Suprapubic skin (tissue), 4 donors: ENCODE measurements at regions not wholly inside any gene's neighbourhood (a gene's known extent, or its start where the extent isn't known, plus 50 kb on each side); places are given as distances from the start of the nearest gene placed in this dataset.
"Not testable (repeated sequence)": the region's sequence is repeated elsewhere in the genome, so short reads cannot be mapped to it uniquely, and the experiment has no call there.

Experiments
- DNase-seq, 2 donors: peaks; one replicate each; pipeline ENCODE4 v3.0.0-alpha.2; 2019; ENCODE audit warnings: low spot score in 2 of 2
- H3K27ac ChIP-seq: fragments of 200-600 bp; sonication (generic); one replicate; pipeline ENCODE4 v1.5.1; 2019
- H3K27me3 ChIP-seq: fragments of 200-600 bp; sonication (generic); one replicate; pipeline ENCODE4 v1.5.1; 2019
- H3K36me3 ChIP-seq: fragments of 200-600 bp; sonication (generic); one replicate; pipeline ENCODE4 v1.5.1; 2019
- H3K4me1 ChIP-seq: fragments of 200-600 bp; sonication (generic); one replicate; pipeline ENCODE4 v1.5.1; 2019
- H3K4me3 ChIP-seq: fragments of 200-600 bp; sonication (generic); one replicate; pipeline ENCODE4 v1.5.1; 2019; ENCODE audit warnings: mild to moderate bottlenecking
- H3K9me3 ChIP-seq: fragments of 200-600 bp; sonication (generic); one replicate; pipeline ENCODE4 v1.5.1; 2019
- CTCF ChIP-seq, 2 donors: fragments of 200-600 bp in 1 of 2; fragments of 450-650 bp in 1 of 2; sonication (generic) in 1 of 2; IDR thresholded peaks; one replicate each; pipeline ENCODE4 v1.5.1; 2016 to 2019; ENCODE audit warnings: antibody characterized with exemption in 2 of 2, mild to moderate bottlenecking in 1 of 2, moderate library complexity in 1 of 2
- EP300 ChIP-seq: sonication (generic); formaldehyde crosslinking; IDR thresholded peaks from one replicate; pipeline ENCODE4 v1.6.1; 2017; ENCODE audit warnings: antibody characterized with exemption
- POLR2A ChIP-seq, 2 donors: fragments of 450-650 bp; IDR thresholded peaks; one replicate each; pipeline ENCODE4 v1.6.1; 2017; ENCODE audit warnings: antibody characterized with exemption in 2 of 2, mild to moderate bottlenecking in 2 of 2, moderate library complexity in 2 of 2
- POLR2AphosphoS5 ChIP-seq, 3 donors: sonication (generic); formaldehyde crosslinking; IDR thresholded peaks; one replicate each; pipeline ENCODE4 v1.6.1; 2017; ENCODE audit warnings: antibody characterized with exemption in 3 of 3
- WGBS: methylation state at CpG from one replicate; pipeline ENCODE4 v1.1.5; 2018; 5-methylcytosine and 5-hydroxymethylcytosine counted together

GRCh38 chr14:66025779-66026178 lies 460.4 kb upstream of the CCDC196 start:
- TF ChIP-seq EP300 = no peak
- no peak for TF ChIP-seq POLR2AphosphoS5 (IDR thresholded peaks at IDR 0.05)
- no peak for TF ChIP-seq POLR2A (IDR thresholded peaks at IDR 0.05)
- no peak for TF ChIP-seq CTCF (IDR thresholded peaks at IDR 0.05)
- Histone ChIP-seq H3K9me3 (no peaks in the 10 kb centered on the region), H3K4me1 (no peaks in the 10 kb centered on the region), H3K27me3 (no peaks in the 10 kb centered on the region), H3K27ac (no peak overlapping the region), H3K4me3 (no peak overlapping the region), H3K36me3 (no peaks in the 10 kb centered on the region)
- no peak for DNase-seq
- 82% methylated on average over 5 of the region's 5 CpGs for WGBS

GRCh38 chr14:66031981-66032380 lies 454.2 kb upstream of the CCDC196 start:
- DNase-seq, H3K36me3 ChIP-seq, H3K4me3 ChIP-seq, H3K9me3 ChIP-seq, H3K4me1 ChIP-seq, H3K27me3 ChIP-seq, H3K27ac ChIP-seq: not testable (repeated sequence)
- WGBS = 89% methylated on average over 8 of the region's 12 CpGs

- WGBS = 94% methylated on average over 5 of the region's 5 CpGs
Observed at GRCh38 chr14:66032800-66033199, 453.4 kb upstream of the CCDC196 start.

GRCh38 chr14:66036547-66036946 lies 449.6 kb upstream of the CCDC196 start:
- no peaks in the 10 kb centered on the region for H3K4me1 ChIP-seq
- WGBS = 62% methylated on average over 2 of the region's 2 CpGs
- TF ChIP-seq EP300 = no peak
- TF ChIP-seq CTCF (IDR thresholded peaks at IDR 0.05) = no peak
- TF ChIP-seq POLR2AphosphoS5 (IDR thresholded peaks at IDR 0.05) = no peak
- TF ChIP-seq POLR2A (IDR thresholded peaks at IDR 0.05) = no peak
- H3K9me3 ChIP-seq = no peaks in the 10 kb centered on the region
- H3K27me3 ChIP-seq = no peaks in the 10 kb centered on the region
- H3K27ac ChIP-seq = no peak overlapping the region
- no peak overlapping the region for H3K4me3 ChIP-seq
- H3K36me3 ChIP-seq = no peaks in the 10 kb centered on the region
- no peak for DNase-seq

More at GRCh38 chr14:66032800-66033199, 453.4 kb upstream of the CCDC196 start:
- Histone ChIP-seq H3K9me3 (no peaks in the 10 kb centered on the region), H3K27me3 (no peaks in the 10 kb centered on the region), H3K36me3 (no peaks in the 10 kb centered on the region), H3K4me1 (no peaks in the 10 kb centered on the region), H3K27ac (no peak overlapping the region), H3K4me3 (no peak overlapping the region)
- TF ChIP-seq POLR2A (IDR thresholded peaks at IDR 0.05) (no peak), POLR2AphosphoS5 (IDR thresholded peaks at IDR 0.05) (no peak), CTCF (IDR thresholded peaks at IDR 0.05) (no peak), EP300 (no peak)
- no peak for DNase-seq

GRCh38 chr14:66037361-66037760 lies 448.8 kb upstream of the CCDC196 start:
- 68% methylated on average over 2 of the region's 2 CpGs for WGBS
- no peaks in the 10 kb centered on the region for H3K4me1 ChIP-seq
- H3K4me3 ChIP-seq = no peak overlapping the region
- H3K27ac ChIP-seq = no peak overlapping the region
- H3K27me3 ChIP-seq = no peaks in the 10 kb centered on the region
- H3K9me3 ChIP-seq = no peaks in the 10 kb centered on the region
- no peak for DNase-seq
- no peaks in the 10 kb centered on the region for H3K36me3 ChIP-seq
- TF ChIP-seq POLR2A (IDR thresholded peaks at IDR 0.05) = no peak
- TF ChIP-seq POLR2AphosphoS5 (IDR thresholded peaks at IDR 0.05) = no peak
- no peak for TF ChIP-seq EP300
- TF ChIP-seq CTCF (IDR thresholded peaks at IDR 0.05) = no peak

- Histone ChIP-seq H3K4me3 (no peak overlapping the region), H3K27me3 (no peaks in the 10 kb centered on the region), H3K9me3 (no peaks in the 10 kb centered on the region), H3K36me3 (no peaks in the 10 kb centered on the region), H3K4me1 (no peaks in the 10 kb centered on the region), H3K27ac (no peak overlapping the region)
- TF ChIP-seq EP300 (no peak), POLR2AphosphoS5 (IDR thresholded peaks at IDR 0.05) (no peak), CTCF (IDR thresholded peaks at IDR 0.05) (no peak), POLR2A (IDR thresholded peaks at IDR 0.05) (no peak)
- DNase-seq = no peak
- WGBS = 55% methylated on average over 3 of the region's 3 CpGs
Observed at GRCh38 chr14:66038212-66038611, 448.0 kb upstream of the CCDC196 start.
